ENCODE measurements at regions not wholly inside any gene's neighbourhood (a gene's known extent, or its start where the extent isn't known, plus 50 kb on each side); places are given as distances from the start of the nearest gene placed in this dataset.
A peak's percentile ranks its signal among the peaks of the same experiment; 100 is the strongest.

- peak; percentile 21 for DNase-seq (ENCODE audit: low read depth, low spot score)
- in situ Hi-C loops (cut with HindIII; ENCODE audit: low pct_unique_long_range_greater_than_20kb, low sequenced_read_pairs): no loop called here
Observed at GRCh38 chr11:95515371-95515770, 274.2 kb downstream of the FAM76B start.

- DNase-seq (ENCODE audit: low read depth, low spot score): peak; percentile 95
- in situ Hi-C loops (cut with HindIII; ENCODE audit: low pct_unique_long_range_greater_than_20kb, low sequenced_read_pairs): no loop called here
Observed at GRCh38 chr11:95514416-95515110, 275.0 kb downstream of the FAM76B start.

GRCh38 chr11:95512682-95513081, 276.9 kb downstream of the FAM76B start:
- in situ Hi-C loops (cut with HindIII; ENCODE audit: low pct_unique_long_range_greater_than_20kb, low sequenced_read_pairs): no loop called here
- no peak for DNase-seq (ENCODE audit: low read depth, low spot score)

- in situ Hi-C loops (cut with HindIII; ENCODE audit: low pct_unique_long_range_greater_than_20kb, low sequenced_read_pairs): no loop called here
- DNase-seq (ENCODE audit: low read depth, low spot score): no peak
Observed at GRCh38 chr11:95512177-95512576, 277.4 kb downstream of the FAM76B start.

- no peak for DNase-seq (ENCODE audit: low read depth, low spot score)
- in situ Hi-C loops (cut with HindIII; ENCODE audit: low pct_unique_long_range_greater_than_20kb, low sequenced_read_pairs): no loop called here
Observed at GRCh38 chr11:95508219-95508890, 277.4 kb upstream of the SESN3 start.

- peak; percentile 20 for DNase-seq (ENCODE audit: low read depth, low spot score)
- in situ Hi-C loops (cut with HindIII; ENCODE audit: low pct_unique_long_range_greater_than_20kb, low sequenced_read_pairs): no loop called here
Observed at GRCh38 chr11:95507794-95508193, 276.8 kb upstream of the SESN3 start.

- no peak for DNase-seq (ENCODE audit: low read depth, low spot score)
- in situ Hi-C loops (cut with HindIII; ENCODE audit: low pct_unique_long_range_greater_than_20kb, low sequenced_read_pairs): no loop called here
Observed at GRCh38 chr11:95506777-95507176, 275.8 kb upstream of the SESN3 start.

GRCh38 chr11:95505927-95506426, 275.0 kb upstream of the SESN3 start:
- in situ Hi-C loops (cut with HindIII; ENCODE audit: low pct_unique_long_range_greater_than_20kb, low sequenced_read_pairs): no loop called here
- peak; percentile 9 for DNase-seq (ENCODE audit: low read depth, low spot score)

- no peak for DNase-seq (ENCODE audit: low read depth, low spot score)
- in situ Hi-C loops (cut with HindIII; ENCODE audit: low pct_unique_long_range_greater_than_20kb, low sequenced_read_pairs): no loop called here
Observed at GRCh38 chr11:95503047-95503446, 272.0 kb upstream of the SESN3 start.

- in situ Hi-C loops (cut with HindIII; ENCODE audit: low pct_unique_long_range_greater_than_20kb, low sequenced_read_pairs): no loop called here
- no peak for DNase-seq (ENCODE audit: low read depth, low spot score)
Observed at GRCh38 chr11:95502522-95502921, 271.5 kb upstream of the SESN3 start.

- in situ Hi-C loops (cut with HindIII; ENCODE audit: low pct_unique_long_range_greater_than_20kb, low sequenced_read_pairs): no loop called here
Observed at GRCh38 chr11:95501761-95502266, 270.8 kb upstream of the SESN3 start.

GRCh38 chr11:95500466-95500865, 269.5 kb upstream of the SESN3 start:
- no peak for DNase-seq (ENCODE audit: low read depth, low spot score)
- in situ Hi-C loops (cut with HindIII; ENCODE audit: low pct_unique_long_range_greater_than_20kb, low sequenced_read_pairs): no loop called here

More at GRCh38 chr11:95501761-95502266, 270.8 kb upstream of the SESN3 start:
- DNase-seq (ENCODE audit: low read depth, low spot score): no peak

- no peak for DNase-seq (ENCODE audit: low read depth, low spot score)
Observed at GRCh38 chr11:95499516-95500135, 268.6 kb upstream of the SESN3 start.

GRCh38 chr11:95498722-95499425, 267.9 kb upstream of the SESN3 start:
- in situ Hi-C loops (cut with HindIII; ENCODE audit: low pct_unique_long_range_greater_than_20kb, low sequenced_read_pairs): no loop called here
- DNase-seq (ENCODE audit: low read depth, low spot score): no peak

More at GRCh38 chr11:95499516-95500135, 268.6 kb upstream of the SESN3 start:
- in situ Hi-C loops (cut with HindIII; ENCODE audit: low pct_unique_long_range_greater_than_20kb, low sequenced_read_pairs): no loop called here

- DNase-seq (ENCODE audit: low read depth, low spot score): no peak
- in situ Hi-C loops (cut with HindIII; ENCODE audit: low pct_unique_long_range_greater_than_20kb, low sequenced_read_pairs): no loop called here
Observed at GRCh38 chr11:95496901-95497300, 265.9 kb upstream of the SESN3 start.

GRCh38 chr11:95495706-95496105, 264.7 kb upstream of the SESN3 start:
- in situ Hi-C loops (cut with HindIII; ENCODE audit: low pct_unique_long_range_greater_than_20kb, low sequenced_read_pairs): no loop called here

GRCh38 chr11:95494856-95495255, 263.9 kb upstream of the SESN3 start:
- no peak for DNase-seq (ENCODE audit: low read depth, low spot score)
- in situ Hi-C loops (cut with HindIII; ENCODE audit: low pct_unique_long_range_greater_than_20kb, low sequenced_read_pairs): no loop called here

More at GRCh38 chr11:95495706-95496105, 264.7 kb upstream of the SESN3 start:
- peak; percentile 19 for DNase-seq (ENCODE audit: low read depth, low spot score)

GRCh38 chr11:95494167-95494566, 263.2 kb upstream of the SESN3 start:
- in situ Hi-C loops (cut with HindIII; ENCODE audit: low pct_unique_long_range_greater_than_20kb, low sequenced_read_pairs): no loop called here
- DNase-seq (ENCODE audit: low read depth, low spot score): no peak

Data from SK-MEL-5 (cell line).